H1 (cell line): ENCODE measurements at regions not wholly inside any gene's neighbourhood (a gene's known extent, or its start where the extent isn't known, plus 50 kb on each side); places are given as distances from the start of the nearest gene placed in this dataset.

Experiments
- CTCF ChIA-PET: fragments of 300-600 bp; sonication (Branson Sonifier 250); formaldehyde crosslinking; loops from one replicate; lab custom pipeline; 2021; ENCODE audit not compliant: partially characterized antibody; lab: Charles Lee
- POLR2A ChIA-PET: fragments of 300-600 bp; sonication (Branson Sonifier 250); formaldehyde crosslinking; loops from one replicate; lab custom pipeline; 2021; ENCODE audit warnings: inconsistent platforms; ENCODE audit not compliant: partially characterized antibody; lab: Charles Lee
- DNase-seq, 2 experiments: peaks; one replicate each; pipeline versions ENCODE4 v3.0.0 to v3.0.0-alpha.2; 2010 to 2022; ENCODE audit warnings: low spot score in 2 of 2, low read depth in 1 of 2, mixed read lengths in 1 of 2
- FAIRE-seq: peaks from 2 replicates; lab custom pipeline; 2011; peaks lifted over from hg19 to GRCh38; lab: Jason Lieb, UNC
- H2AFZ ChIP-seq: 2 replicates; pipeline ENCODE4 v1.8.1; 2012; ENCODE audit warnings: low read length, inconsistent platforms
- H2AK5ac ChIP-seq: 2 replicates; pipeline ENCODE4 v1.6.1; 2013; ENCODE audit warnings: low read depth, low read length
- H2BK120ac ChIP-seq: replicated peaks from 2 replicates; pipeline ENCODE3; 2013; ENCODE audit warnings: low read depth, low read length, inconsistent platforms
- H2BK12ac ChIP-seq: 2 replicates; pipeline ENCODE4 v1.6.1; 2013; ENCODE audit warnings: low read depth, low read length
- H2BK15ac ChIP-seq: 2 replicates; pipeline ENCODE4 v1.6.1; 2013; ENCODE audit warnings: low read length
- H2BK20ac ChIP-seq: 2 replicates; pipeline ENCODE4 v1.6.1; 2013; ENCODE audit warnings: low read length
- H2BK5ac ChIP-seq: 2 replicates; pipeline ENCODE4 v1.6.1; 2013; ENCODE audit warnings: low read depth, low read length
- H3K14ac ChIP-seq: 2 replicates; pipeline ENCODE4 v1.6.1; 2013; ENCODE audit warnings: inconsistent platforms; ENCODE audit not compliant: insufficient read length
- H3K18ac ChIP-seq: 2 replicates; pipeline ENCODE4 v1.6.1; 2013; ENCODE audit warnings: low read length; ENCODE audit errors: extremely low read depth
- H3K23ac ChIP-seq: 2 replicates; pipeline ENCODE4 v1.6.1; 2013; ENCODE audit warnings: inconsistent platforms; ENCODE audit not compliant: insufficient read length
- H3K23me2 ChIP-seq: 2 replicates; pipeline ENCODE4 v1.6.1; 2013; ENCODE audit warnings: low read depth, low read length
- H3K27ac ChIP-seq: 2 replicates; pipeline ENCODE4 v1.6.1; 2011; ENCODE audit warnings: low read depth, low read length, inconsistent platforms
- H3K27me3 ChIP-seq, 4 experiments: replicated peaks in 1 of 4; 1 replicate in 1 of 4; 2 replicates in 3 of 4; pipeline versions ENCODE4 v1.6.1 to v1.8.1; 2011 to 2013; ENCODE audit warnings: low read length in 3 of 4, mild to moderate bottlenecking in 3 of 4, inconsistent platforms in 2 of 4, mixed read lengths in 2 of 4, moderate library complexity in 1 of 4; ENCODE audit not compliant: control insufficient read depth in 3 of 4, insufficient read depth in 3 of 4; ENCODE audit errors: extremely low read depth in 1 of 4
- H3K36me3 ChIP-seq, 4 experiments: 2 replicates each; pipeline versions ENCODE4 v1.6.1 to v1.8.1; 2011 to 2013; ENCODE audit warnings: mild to moderate bottlenecking in 4 of 4, low read length in 3 of 4, moderate library complexity in 2 of 4, control low read depth in 1 of 4, inconsistent platforms in 1 of 4; ENCODE audit not compliant: insufficient read depth in 4 of 4, control insufficient read depth in 2 of 4
- H3K4ac ChIP-seq: replicated peaks from 2 replicates; pipeline ENCODE3; 2013; ENCODE audit warnings: low read length, low read depth, mixed read lengths, inconsistent platforms; ENCODE audit not compliant: insufficient read length
- H3K4me1 ChIP-seq, 4 experiments: replicated peaks in 1 of 4; 1 replicate in 1 of 4; 2 replicates in 3 of 4; pipeline versions ENCODE4 v1.6.1 to v1.8.1; 2011 to 2013; ENCODE audit warnings: low read length in 3 of 4, inconsistent platforms in 2 of 4, mixed read lengths in 1 of 4; ENCODE audit not compliant: insufficient read depth in 4 of 4, control insufficient read depth in 3 of 4
- H3K4me2 ChIP-seq, 2 experiments: 2 replicates each; pipeline versions ENCODE4 v1.6.1 to v1.8.1; 2011 to 2013; ENCODE audit warnings: low read depth in 2 of 2, low read length in 2 of 2, control low read depth in 1 of 2, inconsistent platforms in 1 of 2, mild to moderate bottlenecking in 1 of 2; ENCODE audit not compliant: insufficient read depth in 1 of 2
- H3K4me3 ChIP-seq, 4 experiments: fragments of 200-600, 300-600 bp in 1 of 4; sonication (generic), shearing (Covaris generic), sonication (Bioruptor Twin) in 1 of 4; 2 replicates each; pipeline versions ENCODE4 v1.5.1 to v1.8.1; 2011 to 2016; ENCODE audit warnings: low read length in 4 of 4, low read depth in 3 of 4, control low read depth in 2 of 4, inconsistent platforms in 2 of 4, mild to moderate bottlenecking in 2 of 4, mixed read lengths in 1 of 4, moderate library complexity in 1 of 4; ENCODE audit not compliant: insufficient read depth in 2 of 4; ENCODE audit errors: extremely low read depth in 1 of 4
- H3K56ac ChIP-seq: replicated peaks from 2 replicates; pipeline ENCODE3; 2013; ENCODE audit warnings: low read depth, mild to moderate bottlenecking, mixed read lengths, low read length, inconsistent platforms; ENCODE audit not compliant: insufficient read length
- H3K79me1 ChIP-seq: 2 replicates; pipeline ENCODE4 v1.6.1; 2013; ENCODE audit warnings: low read depth, low read length, control low read depth
- H3K79me2 ChIP-seq, 2 experiments: 2 replicates each; pipeline versions ENCODE4 v1.6.1 to v1.8.1; 2012 to 2013; ENCODE audit warnings: low read length in 2 of 2, mild to moderate bottlenecking in 2 of 2, inconsistent platforms in 1 of 2; ENCODE audit not compliant: insufficient read depth in 2 of 2, control insufficient read depth in 1 of 2
- H3K9ac ChIP-seq, 4 experiments: replicated peaks in 1 of 4; 1 replicate in 1 of 4; 2 replicates in 3 of 4; pipeline versions ENCODE4 v1.6.1 to v1.8.1; 2011 to 2013; ENCODE audit warnings: low read depth in 3 of 4, low read length in 3 of 4, control low read depth in 2 of 4, mild to moderate bottlenecking in 2 of 4, moderate library complexity in 2 of 4, inconsistent platforms in 1 of 4; ENCODE audit errors: extremely low read depth in 1 of 4
- H3K9me3 ChIP-seq, 2 experiments: 2 replicates each; pipeline versions ENCODE4 v1.6.1 to v1.8.1; 2012 to 2013; ENCODE audit warnings: mild to moderate bottlenecking in 2 of 2, moderate library complexity in 2 of 2, control low read depth in 1 of 2, inconsistent platforms in 1 of 2, low read depth in 1 of 2, low read length in 1 of 2, mixed read lengths in 1 of 2; ENCODE audit not compliant: insufficient read depth in 2 of 2
- H4K20me1 ChIP-seq, 2 experiments: replicated peaks in 1 of 2; 2 replicates each; pipeline versions ENCODE3 to v1.8.1; 2011 to 2013; ENCODE audit warnings: inconsistent platforms in 2 of 2, low read length in 2 of 2, mild to moderate bottlenecking in 1 of 2; ENCODE audit not compliant: insufficient read depth in 2 of 2, control insufficient read depth in 1 of 2
- H4K5ac ChIP-seq: 2 replicates; pipeline ENCODE4 v1.6.1; 2013; ENCODE audit warnings: low read length, low read depth, mixed read lengths, inconsistent platforms; ENCODE audit not compliant: insufficient read length
- H4K8ac ChIP-seq: 2 replicates; pipeline ENCODE4 v1.8.0; 2013; ENCODE audit warnings: mild to moderate bottlenecking, moderate library complexity, low read length, inconsistent platforms; ENCODE audit not compliant: insufficient read depth; ENCODE audit errors: extremely low read depth
- H4K91ac ChIP-seq: replicated peaks from 2 replicates; pipeline ENCODE3; 2013; ENCODE audit warnings: low read length, mixed read lengths, inconsistent platforms; ENCODE audit not compliant: insufficient read length
- BCL11A ChIP-seq, 2 experiments: IDR thresholded peaks; one replicate each; pipeline ENCODE4 v1.6.1; 2011; ENCODE audit warnings: low read depth in 2 of 2, low read length in 2 of 2, mild to moderate bottlenecking in 2 of 2
- CEBPB ChIP-seq: IDR thresholded peaks from 2 replicates; pipeline ENCODE4 v1.6.1; 2012; ENCODE audit warnings: low read depth, low read length
- GTF2F1 ChIP-seq: IDR thresholded peaks from 2 replicates; pipeline ENCODE4 v1.6.1; 2012; ENCODE audit warnings: low read depth, low read length, improper control_type of control experiment, borderline replicate concordance
- MAX ChIP-seq: IDR thresholded peaks from 2 replicates; pipeline ENCODE4 v1.6.1; 2012; ENCODE audit warnings: inconsistent platforms
- SIN3A ChIP-seq, 2 experiments: IDR thresholded peaks in 1 of 2; conservative IDR thresholded peaks in 1 of 2; 2 replicates each; pipeline ENCODE4 v1.6.1; 2011 to 2012; ENCODE audit warnings: low read length in 2 of 2, improper control_type of control experiment in 1 of 2, low read depth in 1 of 2, mild to moderate bottlenecking in 1 of 2
- TCF12 ChIP-seq: IDR thresholded peaks from 2 replicates; pipeline ENCODE4 v1.6.1; 2011; ENCODE audit warnings: low read depth, mild to moderate bottlenecking, low read length
- YY1 ChIP-seq: IDR thresholded peaks from 2 replicates; pipeline ENCODE4 v1.6.1; 2011; ENCODE audit warnings: low read depth, mild to moderate bottlenecking, low read length
- WGBS, 2 experiments: shearing (Covaris generic) in 1 of 2; methylation state at CpG; one replicate each; pipeline versions ENCODE4 v1.1.6 to v1.1.7; 2013 to 2015; ENCODE audit warnings: low lambda C conversion rate in 2 of 2, mixed read lengths in 2 of 2, inconsistent platforms in 1 of 2, low coverage in 1 of 2, missing lambda C conversion rate in 1 of 2; ENCODE audit not compliant: insufficient replicate concordance in 2 of 2, insufficient coverage in 1 of 2, insufficient read length in 1 of 2; ENCODE audit errors: extremely low coverage in 1 of 2, missing lambda C conversion rate in 1 of 2; 5-methylcytosine and 5-hydroxymethylcytosine counted together

GRCh38 chr2:198767694-198768093, 690.0 kb downstream of the SATB2 start:
- no peak overlapping the region for H3K23ac ChIP-seq
- 93% methylated on average over 5 of the region's 5 CpGs; no CpG with 5 or more reads in 1 of the 2 experiments for WGBS, 2 experiments
- no peak overlapping the region for H2BK12ac ChIP-seq
- H2BK20ac ChIP-seq: no peak overlapping the region
- no peak overlapping the region for H4K5ac ChIP-seq
- no peak overlapping the region for H2BK15ac ChIP-seq
- no peak overlapping the region for H3K18ac ChIP-seq
- no peak overlapping the region for H3K56ac ChIP-seq
- no peaks in the 10 kb centered on the region for H3K79me1 ChIP-seq
- no peaks in the 10 kb centered on the region for H3K27me3 ChIP-seq
- H3K4me1 ChIP-seq: no peaks in the 10 kb centered on the region
- no peak overlapping the region for H3K4me2 ChIP-seq
- H2BK120ac ChIP-seq: no peak overlapping the region
- H4K8ac ChIP-seq: no peak overlapping the region
- H3K27ac ChIP-seq: no peak overlapping the region
- no peak overlapping the region for H2BK5ac ChIP-seq
- no peak overlapping the region for H3K9ac ChIP-seq
- H4K20me1 ChIP-seq: no peaks in the 10 kb centered on the region
- H3K14ac ChIP-seq: no peak overlapping the region
- FAIRE-seq: no peak
- no peak overlapping the region for H2AFZ ChIP-seq
- CTCF ChIA-PET: no interaction called here
- DNase-seq: no peak
- POLR2A ChIA-PET: no interaction called here
- H3K79me2 ChIP-seq: no peaks in the 10 kb centered on the region
- TF ChIP-seq GTF2F1: no peak
- no peak for TF ChIP-seq SIN3A (conservative IDR thresholded peaks at IDR 0.05 in 1 of 2, IDR thresholded peaks at IDR 0.05 in 1 of 2; ENCODE audit: low read depth in 1 of 2, low read length in 2 of 2)
- TF ChIP-seq MAX: no peak
- TF ChIP-seq CEBPB: no peak
- TF ChIP-seq YY1: no peak
- TF ChIP-seq BCL11A (IDR thresholded peaks at IDR 0.05; ENCODE audit: low read depth in 2 of 2, low read length in 2 of 2): no peak
- no peak for TF ChIP-seq TCF12
- no peaks in the 10 kb centered on the region for H3K9me3 ChIP-seq
- no peaks in the 10 kb centered on the region for H3K23me2 ChIP-seq
- H3K4me3 ChIP-seq: no peak overlapping the region
- no peaks in the 10 kb centered on the region for H3K36me3 ChIP-seq
- H2AK5ac ChIP-seq: no peak overlapping the region
- H4K91ac ChIP-seq: no peak overlapping the region
- H3K4ac ChIP-seq: no peak overlapping the region
